GM18909 (cell line): ENCODE measurements at regions not wholly inside any gene's neighbourhood (a gene's known extent, or its start where the extent isn't known, plus 50 kb on each side); places are given as distances from the start of the nearest gene placed in this dataset.

Experiments used
- ATAC-seq: cut with Tn5 transposase; IDR thresholded peaks from one replicate; pipeline ENCODE4 v1.9.1; 2021; ENCODE audit warnings: mild to moderate bottlenecking; ENCODE audit not compliant: unreplicated experiment, poor library complexity

DNA sequence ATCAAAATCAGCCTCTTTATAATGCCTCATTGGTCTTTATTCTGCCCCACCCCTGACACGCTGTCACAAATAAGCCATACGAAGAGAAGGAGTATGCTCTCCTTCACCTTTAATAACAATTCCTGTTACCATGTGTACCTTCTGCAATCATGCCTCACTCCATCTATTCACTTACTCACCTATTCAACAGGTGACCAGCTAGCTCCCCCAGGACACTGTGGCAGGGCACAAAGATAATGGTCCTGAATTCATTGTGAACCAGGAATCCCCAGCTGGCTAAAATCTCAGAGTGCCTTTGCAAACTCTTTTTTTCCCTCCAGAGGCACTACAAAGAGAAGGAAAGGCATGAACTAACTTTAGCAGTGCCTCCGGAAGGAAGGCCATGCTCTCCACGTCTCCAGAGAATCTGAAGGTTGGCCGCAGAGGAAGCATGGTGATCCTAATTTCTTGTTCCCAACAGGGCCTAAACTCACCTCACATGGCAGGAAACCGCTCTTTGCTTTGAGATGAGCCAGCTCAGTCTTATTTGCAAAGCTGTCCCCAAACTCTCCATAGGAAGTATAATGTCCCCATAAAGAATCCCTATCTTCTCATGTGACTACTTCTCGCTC lies 590.3 kb downstream of the BUD13 start:
- ATAC-seq: no peak

DNA sequence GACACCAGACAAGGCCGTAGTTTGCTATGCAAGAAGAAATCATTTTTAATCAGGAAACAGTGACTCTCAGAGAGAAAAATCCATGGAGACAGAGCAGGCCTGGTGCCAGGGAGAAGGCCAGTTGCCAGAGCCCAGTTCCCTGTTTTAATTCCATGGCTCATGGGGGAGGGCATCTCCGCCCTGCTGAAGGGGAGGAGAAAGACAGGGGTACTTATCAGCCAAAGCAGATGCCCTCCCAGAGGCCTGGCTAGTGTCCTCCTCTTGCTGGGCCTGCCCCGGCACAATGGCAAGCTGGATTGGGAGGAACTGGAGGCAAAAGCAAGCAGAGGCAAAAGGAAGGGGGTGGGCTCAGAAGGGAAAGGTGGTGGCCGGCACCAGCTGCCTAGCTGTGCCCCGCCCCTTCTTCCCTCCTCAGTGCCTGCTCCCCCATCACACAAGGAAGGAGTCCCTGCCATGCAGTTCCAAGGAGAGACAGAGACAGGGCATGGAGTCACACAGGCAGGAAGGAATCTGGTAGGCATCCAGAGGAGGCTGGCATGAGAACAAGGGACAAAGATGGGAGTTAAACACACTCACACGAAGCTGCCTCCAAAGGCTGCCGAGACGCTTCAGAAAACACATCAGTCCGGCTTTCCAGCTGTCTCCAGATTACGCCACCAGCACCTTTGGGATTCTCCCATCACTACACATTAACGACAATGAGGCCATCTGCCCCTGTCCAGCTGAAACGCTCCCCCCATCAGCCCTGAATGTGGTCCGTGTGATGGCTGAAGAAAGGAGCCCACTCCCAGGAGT lies 591.8 kb downstream of the BUD13 start:
- no peak for ATAC-seq

DNA sequence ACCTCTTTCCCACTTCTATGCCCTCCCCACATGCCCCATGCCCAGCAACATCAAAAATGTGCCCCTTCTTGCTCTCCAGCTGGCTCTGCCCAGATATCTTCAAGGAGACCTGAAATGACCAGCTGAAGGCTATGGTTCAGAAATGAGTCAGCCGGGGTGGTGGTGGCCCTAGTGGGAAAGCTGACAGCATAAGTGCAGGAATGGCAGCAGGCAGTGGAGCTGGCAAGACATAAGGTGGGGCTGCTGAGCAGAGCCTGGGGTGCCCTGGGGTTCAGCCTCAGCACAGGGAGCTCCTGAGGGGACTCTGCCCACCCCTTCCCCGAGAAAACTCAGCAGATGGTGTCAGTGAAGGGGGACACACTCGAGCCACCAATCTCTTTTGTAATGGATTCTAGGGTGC lies 593.4 kb downstream of the BUD13 start:
- no peak for ATAC-seq

DNA sequence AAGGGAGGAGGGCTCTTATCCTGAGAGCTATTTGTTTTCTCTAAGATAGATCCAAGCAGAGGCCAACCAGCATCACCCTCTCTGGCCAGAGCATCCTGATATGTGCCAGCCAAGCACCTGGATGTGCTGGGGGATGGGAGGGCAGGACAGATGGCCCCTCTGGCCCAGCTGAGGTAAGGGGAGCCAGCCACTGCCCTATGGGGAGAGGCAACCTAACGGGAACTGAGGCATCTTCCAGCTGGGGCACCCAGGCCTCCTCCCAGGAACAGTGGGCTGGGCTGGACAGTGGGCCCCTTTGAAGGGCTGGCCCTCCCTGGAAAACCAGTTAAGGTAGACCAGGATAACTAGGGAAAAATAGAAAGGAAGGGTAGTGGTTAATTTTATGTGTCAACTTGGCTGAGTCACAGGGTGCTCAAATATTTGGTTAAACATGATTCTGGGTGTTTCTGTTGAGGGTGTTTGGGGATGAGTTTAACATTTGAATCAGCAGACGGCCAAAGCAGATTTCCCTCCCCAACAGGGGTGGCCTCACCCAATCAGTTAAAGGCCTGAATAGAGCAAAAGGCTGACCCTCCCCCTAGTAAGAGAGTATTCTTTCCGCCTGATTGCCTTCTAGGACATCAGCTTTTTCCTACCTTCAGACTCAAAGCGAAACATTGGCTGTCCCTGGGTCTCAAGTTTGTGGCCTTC lies 595.1 kb downstream of the BUD13 start:
- ATAC-seq: no peak

DNA sequence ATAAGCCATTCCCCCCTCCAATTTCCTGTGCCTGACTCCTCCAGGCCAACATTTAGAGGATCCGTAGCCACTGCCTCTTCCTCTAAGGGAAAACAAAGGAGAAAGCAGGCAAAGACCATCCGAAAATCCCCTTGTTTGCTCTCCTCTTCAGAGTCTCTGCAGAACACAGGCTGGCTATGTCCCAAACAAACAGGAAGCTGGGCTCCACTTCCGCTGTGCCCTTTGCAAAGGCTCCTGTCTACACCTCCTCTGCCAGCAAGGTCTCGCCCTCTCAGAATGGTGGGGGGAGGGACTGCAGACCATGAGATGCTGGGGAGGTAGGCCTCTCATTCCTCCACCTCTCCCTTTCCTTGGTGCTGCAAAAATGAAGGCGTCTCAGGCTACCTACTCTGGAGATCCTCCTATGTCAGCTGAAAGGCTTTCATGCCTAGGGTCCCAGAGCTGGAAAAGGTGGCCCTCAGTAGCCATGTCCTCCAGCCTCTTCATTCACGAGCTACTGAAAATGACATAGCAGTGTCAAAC lies 596.2 kb downstream of the BUD13 start:
- no peak for ATAC-seq

DNA sequence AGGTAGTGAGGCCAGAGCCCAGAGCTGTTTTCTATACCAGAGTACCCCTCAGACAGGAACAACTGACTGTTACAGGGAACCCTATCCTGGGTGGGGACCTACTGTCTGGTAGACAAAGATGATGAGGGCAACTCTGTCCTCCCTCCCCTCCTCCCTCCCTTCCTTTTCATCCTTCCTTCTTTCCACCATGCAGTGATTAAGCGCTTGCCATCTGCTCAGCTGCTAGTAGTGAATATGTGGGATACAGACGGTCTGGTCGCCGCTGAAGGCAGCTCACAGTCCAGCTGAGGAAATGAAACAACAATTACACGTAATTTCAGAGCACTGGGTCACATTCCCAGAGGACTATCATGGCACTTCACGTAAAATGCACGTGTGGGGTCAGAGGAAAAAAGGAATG lies 597.1 kb downstream of the BUD13 start:
- no peak for ATAC-seq

DNA sequence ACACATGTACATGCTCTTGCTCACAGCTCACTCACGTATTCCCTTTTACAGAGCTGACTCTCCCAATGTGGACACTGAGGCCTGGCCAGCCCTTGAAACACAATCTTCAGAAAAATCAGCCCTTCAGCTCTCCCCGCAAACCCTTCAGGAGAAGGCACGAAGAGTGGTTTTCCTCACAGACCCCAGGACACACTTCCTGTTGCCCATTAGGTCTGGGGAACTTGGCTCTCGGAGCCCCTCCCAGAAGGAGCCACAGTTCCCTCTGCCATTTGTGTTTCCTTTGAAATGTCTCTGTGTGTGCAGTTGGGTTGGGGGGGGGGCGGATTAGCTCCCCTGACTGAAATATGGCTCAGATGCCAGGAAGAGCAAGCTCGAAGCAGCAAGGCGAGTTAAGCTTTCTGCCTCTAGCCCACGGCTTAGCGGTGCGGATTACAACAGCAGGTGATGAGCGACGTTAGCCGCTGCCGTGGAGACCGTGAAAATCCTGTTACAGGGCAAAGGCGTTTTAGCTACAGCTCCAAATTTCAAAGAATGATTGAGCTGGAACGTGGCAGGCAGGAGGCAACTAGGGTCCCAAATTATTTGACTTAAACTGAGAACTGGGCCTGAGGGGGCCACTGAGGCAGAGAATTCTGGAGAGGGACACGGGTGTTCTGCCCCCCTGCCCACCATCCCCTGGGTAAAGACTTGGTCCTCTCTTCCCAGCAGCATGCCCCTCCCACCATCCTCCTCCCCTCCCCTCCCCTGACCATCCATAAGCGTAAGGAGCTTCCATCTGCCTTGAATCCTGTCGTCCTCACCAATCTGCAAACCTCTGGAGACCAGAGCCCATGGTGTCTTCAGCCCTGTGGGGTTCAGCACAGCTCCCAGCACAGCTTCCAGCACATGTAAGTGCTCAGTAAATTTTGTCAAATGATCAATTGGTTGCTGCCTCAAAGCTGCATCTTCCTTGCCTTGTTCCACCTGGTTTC lies 598.6 kb downstream of the BUD13 start:
- ATAC-seq: no peak

DNA sequence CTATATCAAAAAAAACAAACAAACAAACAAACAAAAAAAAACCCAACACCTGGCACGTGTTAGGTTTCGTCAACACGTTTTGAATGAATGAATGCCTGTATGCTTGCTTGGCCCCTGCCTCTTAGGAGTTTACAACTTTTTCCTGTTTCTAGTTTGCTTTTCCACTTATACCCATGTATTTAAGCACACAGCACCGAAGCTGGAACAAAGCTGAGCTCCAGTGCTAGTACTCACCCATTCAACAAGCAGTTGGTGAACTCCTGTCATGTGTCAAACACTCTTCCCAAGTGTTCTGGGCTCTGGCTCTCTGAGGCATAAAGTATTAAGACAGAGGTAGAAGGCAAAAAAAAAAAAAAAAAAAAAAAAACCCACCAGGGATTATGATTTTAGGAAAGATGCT lies 599.3 kb downstream of the BUD13 start:
- no peak for ATAC-seq

DNA sequence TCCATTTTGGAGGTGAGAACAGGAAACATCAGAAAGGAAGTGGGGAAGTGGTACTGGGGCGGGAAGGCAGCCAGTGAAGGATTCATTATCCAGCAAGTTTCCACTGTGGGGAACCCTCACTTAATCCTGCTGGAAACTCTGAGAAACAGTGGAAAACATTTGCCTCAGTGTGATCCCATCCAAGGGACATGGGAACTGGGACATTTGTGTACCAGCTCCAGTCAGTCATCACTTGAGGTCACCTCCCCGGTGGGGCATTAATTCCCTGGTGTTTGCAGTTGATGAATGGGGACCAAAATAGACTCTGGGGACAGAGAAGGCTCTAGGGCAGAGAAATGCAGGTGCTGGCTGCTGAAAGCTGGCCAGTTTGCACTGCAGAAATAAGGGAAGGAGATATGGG lies 599.9 kb downstream of the BUD13 start:
- no peak for ATAC-seq

DNA sequence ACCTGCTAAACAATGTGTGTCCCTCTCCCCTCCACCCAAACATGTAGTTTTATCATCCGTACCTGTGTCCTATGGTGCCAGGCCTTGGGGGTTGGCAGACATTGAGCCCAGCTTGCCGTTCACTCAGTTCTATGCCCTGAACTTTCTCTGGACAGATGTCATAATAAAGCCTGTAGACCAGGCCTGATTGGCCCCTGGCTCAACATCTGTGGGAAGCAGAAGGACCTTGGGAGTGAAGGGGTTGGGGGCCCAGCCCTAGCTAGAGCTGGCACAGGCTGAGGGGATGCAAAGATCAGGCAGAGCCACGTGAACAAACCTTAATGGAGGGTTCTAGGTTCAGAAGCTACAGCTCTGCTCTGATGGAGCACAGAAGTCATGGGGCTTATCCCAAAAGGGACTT lies 600.6 kb downstream of the BUD13 start:
- no peak for ATAC-seq

DNA sequence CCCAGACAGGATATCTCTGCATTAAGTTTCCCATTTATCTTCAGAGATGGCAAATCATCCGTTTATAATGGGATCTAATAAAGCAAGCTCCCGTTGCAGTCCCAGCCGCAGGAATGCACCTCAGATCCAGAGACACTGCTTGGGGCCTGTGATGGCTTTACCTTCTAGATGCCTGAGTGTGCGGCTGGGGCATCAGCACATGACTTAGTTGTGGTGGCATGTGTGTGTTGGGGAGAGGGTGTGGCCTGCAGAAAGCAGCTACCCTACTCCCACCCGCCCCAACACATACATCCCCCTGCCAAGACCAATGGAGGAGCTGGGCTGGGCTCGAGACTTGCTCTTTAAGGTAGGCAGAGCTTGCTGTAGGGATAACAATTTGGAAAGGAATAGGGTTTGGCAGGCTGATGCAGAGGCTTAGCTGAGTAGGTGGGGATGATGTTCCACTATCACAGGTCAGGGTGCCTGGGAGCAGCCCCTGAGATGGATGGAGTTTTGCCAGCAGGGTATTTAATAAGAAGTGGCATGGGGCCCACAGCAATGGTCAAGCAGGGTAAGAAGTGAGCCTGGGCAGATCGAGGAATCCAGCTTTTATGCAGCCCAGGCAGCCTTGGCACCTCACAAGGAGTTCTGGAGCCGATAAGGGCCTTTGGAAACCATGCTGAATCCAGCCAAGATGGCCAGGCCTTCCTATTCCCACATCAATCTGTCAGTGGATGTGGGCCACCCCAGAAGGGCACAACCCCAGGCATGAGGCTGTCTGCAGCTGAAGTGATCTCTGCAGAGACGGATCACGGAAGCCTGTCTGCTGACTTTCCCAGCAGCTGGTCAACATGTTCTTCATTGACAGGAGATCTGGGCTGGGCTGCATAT lies 601.3 kb downstream of the BUD13 start:
- no peak for ATAC-seq

DNA sequence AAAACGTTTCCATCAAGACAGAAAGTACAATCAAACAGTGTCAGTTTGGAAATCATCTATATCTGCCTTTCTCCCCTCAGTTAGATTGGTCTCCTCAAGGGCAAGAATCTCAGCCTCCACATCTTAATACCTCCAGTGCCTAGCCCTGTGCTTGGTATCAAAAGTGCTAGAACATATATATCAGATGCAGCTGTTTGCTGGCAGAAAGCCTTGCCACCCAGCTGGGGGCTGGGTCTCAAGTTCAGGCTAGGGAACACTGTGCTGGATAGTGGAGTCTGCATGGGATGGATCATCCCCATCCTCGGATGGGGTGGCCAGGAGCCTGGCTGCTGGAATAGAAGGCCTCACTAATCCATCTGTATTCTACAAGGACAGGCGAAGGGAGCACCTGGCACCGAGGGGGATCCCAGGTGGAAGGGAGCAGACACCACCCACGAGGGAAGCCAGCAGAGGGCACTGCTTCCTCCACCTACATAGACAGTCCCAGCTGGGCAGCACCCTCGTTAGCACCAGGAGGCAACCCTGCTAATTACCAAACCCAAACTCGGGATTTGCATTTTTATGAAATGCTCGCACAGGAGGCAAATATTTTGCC lies 602.2 kb downstream of the BUD13 start:
- ATAC-seq: no peak

DNA sequence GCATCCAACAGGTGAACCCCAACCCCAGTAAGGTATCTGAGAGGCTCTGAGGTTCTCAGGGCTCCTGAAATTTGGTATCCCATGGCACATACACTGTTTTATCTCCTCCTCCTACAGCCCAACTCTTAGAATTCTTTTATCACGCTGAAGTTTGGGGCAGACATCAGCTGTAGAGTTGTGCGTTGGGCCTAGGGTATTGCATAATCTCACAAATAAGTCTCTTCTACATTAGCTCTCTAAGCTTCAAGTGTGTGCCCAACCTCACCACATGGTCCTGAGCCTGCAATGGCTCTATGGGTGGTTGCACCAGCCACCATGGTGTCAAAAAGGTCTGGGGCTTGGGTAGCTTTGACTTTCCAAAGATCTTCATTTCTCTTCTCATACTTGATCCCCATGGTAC lies 603.0 kb downstream of the BUD13 start:
- ATAC-seq: no peak

DNA sequence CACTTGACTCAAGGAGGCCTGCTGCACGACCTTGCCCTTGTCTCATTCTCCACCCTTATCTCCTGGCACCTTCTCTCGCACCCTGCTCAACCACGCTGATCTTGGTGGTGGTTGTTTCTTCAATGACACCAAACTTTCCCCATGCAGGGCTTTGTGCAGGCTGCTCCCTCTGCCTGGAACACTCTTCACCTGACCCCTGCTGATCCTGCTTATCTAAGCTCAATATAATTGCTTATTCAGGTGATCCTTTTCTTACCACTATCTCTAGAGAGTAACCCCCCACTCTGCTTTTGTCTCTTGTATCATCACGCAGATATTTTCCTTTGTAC lies 604.4 kb downstream of the BUD13 start:
- ATAC-seq: no peak

DNA sequence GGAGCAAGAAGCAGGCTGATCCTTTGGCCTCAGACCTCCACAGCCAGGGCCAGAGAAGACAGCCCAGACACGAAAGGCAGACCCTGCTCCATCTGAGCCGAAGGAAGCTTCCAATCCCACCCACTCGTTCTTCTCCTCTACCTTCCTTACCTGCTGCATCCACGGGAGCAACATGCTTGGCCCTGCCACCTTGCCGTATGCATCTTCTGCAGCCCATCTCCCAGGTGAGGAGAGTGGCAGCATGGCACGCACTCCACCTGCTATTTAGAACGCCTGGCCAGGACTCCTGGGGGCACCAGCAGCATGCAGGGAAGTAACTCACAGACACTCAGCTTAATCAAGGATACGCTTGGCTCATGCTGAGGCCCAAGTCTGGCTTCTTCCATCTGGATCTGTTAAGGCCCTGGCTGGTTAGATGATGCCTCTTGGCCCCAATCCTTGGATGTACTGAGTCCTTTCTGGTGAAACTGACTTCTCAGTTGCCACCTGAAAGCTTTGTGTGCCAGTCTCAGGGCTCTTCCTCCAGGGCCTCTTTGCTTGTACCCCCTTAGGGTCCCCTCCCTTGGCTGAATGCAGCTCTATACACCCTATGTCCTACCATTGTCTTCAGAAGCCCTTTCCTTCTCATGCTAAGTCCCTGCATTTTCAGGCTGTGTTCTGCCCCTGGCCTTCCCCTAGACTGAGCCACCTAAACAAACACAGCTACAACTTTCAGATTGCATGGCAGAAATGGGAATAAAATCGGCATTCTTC lies 604.9 kb downstream of the BUD13 start:
- ATAC-seq: no peak

DNA sequence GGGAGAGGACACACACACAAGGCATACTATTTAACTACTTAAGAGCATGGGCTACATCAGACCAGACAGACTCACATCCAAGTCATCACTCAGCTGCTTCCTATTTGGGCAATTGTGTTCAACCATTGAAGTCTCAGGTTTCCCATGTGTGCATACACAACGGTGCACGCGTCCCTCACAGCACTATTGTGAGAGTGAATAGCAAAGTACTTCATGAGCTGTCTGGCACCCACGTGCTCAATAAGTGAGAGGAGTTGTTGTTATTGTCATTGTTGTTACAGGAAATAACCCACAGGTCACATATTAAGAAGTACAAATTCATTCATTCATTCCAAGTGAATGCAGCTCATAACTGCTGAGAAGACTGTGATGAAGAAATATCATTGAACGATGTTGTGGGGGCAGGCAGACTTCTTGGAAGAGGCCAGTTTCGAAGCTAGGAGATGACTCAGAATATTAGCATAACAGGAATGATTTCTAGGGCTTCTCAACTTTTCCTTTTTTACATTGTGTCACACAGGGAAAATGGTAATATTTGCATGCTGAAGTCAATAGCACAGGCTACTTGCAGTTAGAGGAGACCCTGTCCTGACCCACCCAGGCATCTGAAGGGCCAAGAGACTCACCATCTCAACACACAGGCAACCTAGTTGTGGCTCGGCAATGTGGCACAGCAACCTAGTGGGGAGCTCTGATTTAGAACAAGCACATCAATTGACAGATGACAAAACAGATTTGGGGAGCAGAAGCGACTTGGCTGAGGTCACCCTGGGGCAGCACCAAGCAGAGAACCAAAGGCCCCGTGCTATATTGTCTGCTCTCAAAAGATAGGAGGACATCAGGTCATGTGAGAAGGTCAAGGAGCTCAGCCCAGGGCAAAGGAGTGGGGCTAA lies 606.0 kb downstream of the BUD13 start:
- no peak for ATAC-seq

DNA sequence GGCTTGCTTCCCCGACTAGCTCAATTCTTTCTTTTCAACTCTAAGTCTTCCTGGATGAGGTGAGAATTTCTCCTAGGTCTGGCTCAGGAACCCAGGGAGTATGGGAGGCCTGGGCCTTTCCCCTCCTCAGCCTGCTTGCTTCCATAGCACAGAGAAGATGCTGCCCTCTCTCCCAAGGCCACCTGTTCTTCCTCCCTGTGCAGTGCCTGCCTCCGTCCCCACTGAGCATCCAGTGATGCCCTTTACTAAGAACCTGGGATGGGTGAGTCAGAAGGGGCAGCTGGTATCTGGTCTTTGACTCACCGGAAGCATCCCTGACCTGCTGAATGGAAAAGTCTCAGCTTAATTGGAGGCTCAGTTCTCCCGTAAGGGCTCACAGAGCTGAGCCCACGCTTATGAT lies 607.9 kb downstream of the BUD13 start:
- no peak for ATAC-seq

DNA sequence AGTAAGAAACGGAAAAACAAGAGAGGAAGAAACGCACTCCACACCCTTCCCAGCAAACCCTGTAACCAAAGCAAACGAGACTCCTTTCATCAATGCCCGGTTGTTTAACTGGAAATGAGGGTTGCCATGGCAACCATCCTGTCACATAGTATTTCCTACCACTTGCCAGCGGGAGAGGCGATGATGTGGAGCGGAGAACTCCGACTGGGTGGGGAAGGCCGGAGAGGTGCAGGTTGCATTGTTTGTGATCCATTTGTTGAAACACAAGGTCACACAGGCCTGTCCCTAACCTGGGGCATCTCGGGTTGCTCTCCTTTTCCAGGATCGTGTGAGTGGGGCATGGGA lies 609.9 kb downstream of the BUD13 start:
- ATAC-seq: no peak
